HG02973 (cell line): ENCODE measurements at regions not wholly inside any gene's neighbourhood (a gene's known extent, or its start where the extent isn't known, plus 50 kb on each side); places are given as distances from the start of the nearest gene placed in this dataset.
"Not testable (repeated sequence)": the region's sequence is repeated elsewhere in the genome, so short reads cannot be mapped to it uniquely, and the experiment has no call there.

Experiments used
- ATAC-seq: cut with Tn5 transposase; IDR thresholded peaks from one replicate; pipeline ENCODE4 v1.9.1; 2021; ENCODE audit warnings: moderate library complexity; ENCODE audit not compliant: unreplicated experiment

- no peak for ATAC-seq
These were observed 302.2 kb downstream of the FOXL1 start for GRCh38 chr16:86880316-86881117.

GRCh38 chr16:86881118-86881510, 302.8 kb downstream of the FOXL1 start:
- ATAC-seq = no peak

DNA sequence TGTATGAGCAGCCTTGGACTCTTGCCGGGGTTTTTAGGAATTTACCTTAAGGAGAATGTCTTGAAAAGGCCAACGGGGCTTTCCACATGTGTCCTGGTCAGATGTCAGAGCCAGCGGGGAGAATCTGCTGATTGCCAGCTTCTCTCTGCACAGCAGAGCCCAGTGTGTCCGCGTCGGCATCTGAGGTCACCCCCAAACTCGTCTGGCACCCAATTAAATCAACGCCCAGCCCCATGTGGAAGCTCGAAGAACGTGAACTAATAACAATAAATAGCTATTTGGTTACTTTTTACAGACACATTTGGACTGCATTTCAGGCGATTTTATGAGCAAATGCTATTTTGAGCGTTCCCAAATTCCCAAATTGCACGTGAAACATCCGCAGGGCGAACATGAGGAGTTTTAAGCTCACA, 303.5 kb downstream of the FOXL1 start:
- no peak for ATAC-seq

DNA sequence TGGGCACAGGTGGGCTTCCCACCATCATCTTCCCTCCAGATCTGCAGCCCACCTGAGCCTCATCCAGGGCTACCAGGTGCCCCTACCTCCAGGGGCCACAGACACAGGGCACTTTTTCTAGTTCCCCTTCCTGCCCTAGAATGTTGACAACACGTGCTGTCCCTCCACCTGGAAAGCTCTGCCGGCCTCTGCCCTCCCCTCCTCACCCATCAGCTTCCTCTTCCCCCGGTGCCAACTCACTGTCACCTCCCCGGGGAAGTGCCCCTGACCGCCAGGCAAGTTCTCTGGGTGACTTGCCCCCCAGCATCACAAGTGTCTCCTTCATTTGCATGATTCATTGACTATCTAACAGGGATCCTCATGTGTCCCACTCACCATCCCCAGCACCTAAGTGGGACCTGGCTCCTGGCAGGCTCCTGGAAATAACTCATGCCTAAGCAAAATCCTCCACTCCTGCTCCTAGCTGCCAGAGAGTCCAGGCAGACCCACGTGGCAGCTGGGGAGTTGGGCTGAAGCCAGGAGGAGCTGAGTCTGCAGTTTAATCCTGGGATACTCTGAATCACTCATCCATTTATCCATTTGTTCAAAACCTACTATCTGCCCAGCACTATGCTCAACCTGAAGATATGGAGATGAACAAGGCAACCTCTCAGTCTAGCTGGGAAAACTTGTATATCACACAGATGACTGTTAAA, 304.4 kb downstream of the FOXL1 start:
- no peak for ATAC-seq

GRCh38 chr16:86883583-86884389, 305.4 kb downstream of the FOXL1 start:
- ATAC-seq = no peak

GRCh38 chr16:86884390-86884650, 306.0 kb downstream of the FOXL1 start:
- no peak for ATAC-seq

DNA sequence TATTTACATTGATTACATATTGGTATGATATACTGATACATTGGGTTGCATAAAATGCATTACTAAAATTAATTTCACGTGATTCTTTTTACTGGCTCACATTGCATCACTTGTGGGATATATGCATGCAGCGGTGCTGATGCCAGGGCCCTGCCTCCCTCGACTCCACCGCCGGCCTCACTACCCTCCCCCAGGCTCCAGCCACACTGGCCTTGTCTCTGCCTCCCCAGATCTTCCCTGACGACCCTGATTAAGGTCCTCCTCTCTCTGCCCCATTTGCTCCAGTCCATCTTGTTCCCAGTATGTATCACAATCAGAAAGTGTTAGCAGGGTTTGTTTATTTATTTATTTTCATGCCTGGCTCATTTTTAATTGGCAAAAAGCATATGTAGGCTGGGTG, 306.8 kb downstream of the FOXL1 start:
- no peak for ATAC-seq

DNA sequence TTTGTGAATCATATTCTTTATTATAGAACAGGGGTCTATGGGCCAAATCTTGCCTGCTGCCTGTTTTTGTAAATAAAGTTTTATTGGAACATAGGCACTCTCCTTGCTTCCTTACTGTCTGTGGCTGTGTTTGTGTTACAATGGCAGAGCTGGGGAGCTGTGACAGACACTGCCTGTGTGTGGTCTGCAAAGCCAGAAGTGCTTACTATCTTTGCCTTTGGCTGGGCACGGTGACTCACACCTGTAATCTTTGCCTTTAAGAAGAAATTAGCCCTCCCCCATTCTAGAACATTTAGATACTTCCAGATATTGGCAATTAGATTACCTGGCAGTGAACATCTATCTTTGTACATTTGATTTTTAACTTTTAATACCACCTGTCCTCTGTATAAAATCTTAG, 308.3 kb downstream of the FOXL1 start:
- no peak for ATAC-seq

- ATAC-seq = no peak
These were observed 309.1 kb downstream of the FOXL1 start for GRCh38 chr16:86887416-86887815.

- no peak for ATAC-seq
These were observed 310.1 kb downstream of the FOXL1 start for GRCh38 chr16:86888231-86889053.

DNA sequence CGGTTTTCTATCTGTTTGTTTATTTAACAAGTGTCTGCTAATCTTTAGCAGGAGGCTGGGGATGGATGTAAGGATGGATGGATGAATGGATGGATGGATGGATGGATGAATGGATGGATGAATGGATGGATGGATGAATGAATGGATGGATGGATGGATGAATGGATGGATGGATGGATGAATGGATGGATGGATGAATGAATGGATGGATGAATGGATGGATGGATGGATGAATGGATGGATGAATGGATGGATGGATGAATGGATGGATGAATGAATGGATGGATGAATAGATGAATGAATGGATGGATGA, 310.7 kb downstream of the FOXL1 start:
- ATAC-seq = not testable (repeated sequence)

- ATAC-seq = no peak
These were observed 311.6 kb downstream of the FOXL1 start for GRCh38 chr16:86889974-86890373.

GRCh38 chr16:86891121-86891520, 312.8 kb downstream of the FOXL1 start:
- no peak for ATAC-seq

GRCh38 chr16:86891631-86892030, 313.3 kb downstream of the FOXL1 start:
- ATAC-seq = no peak

DNA sequence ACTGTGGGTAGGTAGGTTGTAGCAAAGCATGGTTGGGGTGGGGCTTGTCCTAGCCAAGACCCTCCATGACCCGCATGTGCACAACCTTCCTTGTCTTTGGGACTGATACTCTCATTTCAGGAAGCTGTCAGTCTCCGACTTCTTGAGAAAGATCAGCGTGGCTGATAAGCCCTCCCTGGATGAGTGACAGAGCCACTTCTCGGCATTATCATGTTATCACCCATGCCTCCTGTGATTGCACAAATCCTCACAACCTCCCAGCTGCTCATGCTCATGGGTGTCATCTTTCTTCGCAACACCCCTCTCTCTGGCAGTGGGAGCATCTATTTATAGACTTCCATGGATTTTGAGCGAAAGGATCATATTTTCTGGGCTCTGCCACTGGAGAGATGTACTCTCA, 314.2 kb downstream of the FOXL1 start:
- ATAC-seq = no peak

DNA sequence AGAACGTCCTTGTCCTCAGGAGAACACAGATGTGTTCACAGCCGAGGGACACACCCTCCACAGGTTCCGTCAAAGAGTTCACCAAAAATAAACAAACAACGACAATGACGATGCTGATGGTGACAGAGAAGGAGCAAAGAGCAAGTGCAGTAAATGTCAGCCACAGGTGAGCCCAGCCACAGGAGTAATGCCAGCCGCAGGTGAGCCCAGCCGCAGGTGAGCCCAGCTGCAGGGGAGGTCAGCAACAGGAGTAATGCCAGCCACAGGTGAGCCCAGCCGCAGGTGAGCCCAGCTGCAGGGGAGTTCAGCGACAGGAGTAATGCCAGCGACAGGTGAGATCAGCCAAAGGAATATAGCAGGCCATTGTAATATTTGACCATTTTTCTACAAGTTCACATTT, 315.2 kb downstream of the FOXL1 start:
- no peak for ATAC-seq

GRCh38 chr16:86894029-86894567, 315.7 kb downstream of the FOXL1 start:
- ATAC-seq = no peak

GRCh38 chr16:86894925-86895324, 316.6 kb downstream of the FOXL1 start:
- no peak for ATAC-seq

- no peak for ATAC-seq
These were observed 317.3 kb downstream of the FOXL1 start for GRCh38 chr16:86895606-86896005.

DNA sequence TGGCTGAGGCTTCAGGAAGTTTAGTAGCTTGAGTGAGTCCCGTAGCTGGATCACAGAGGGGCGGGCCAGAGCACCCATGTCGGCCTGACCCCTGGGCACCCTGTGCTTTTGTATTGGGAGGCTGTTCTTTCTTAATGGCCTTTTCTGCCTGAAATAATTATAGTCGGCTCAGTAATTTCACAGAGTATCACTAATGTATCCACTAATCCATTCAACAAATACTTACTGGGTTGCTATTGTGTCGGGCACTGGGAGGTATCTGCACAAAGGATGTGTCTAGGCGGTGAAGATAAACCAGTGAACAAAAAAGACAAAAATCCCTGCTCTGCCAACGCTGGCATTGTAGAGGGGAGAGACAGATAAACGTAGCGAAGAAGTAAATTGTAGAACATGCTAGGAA, 318.6 kb downstream of the FOXL1 start:
- ATAC-seq = no peak

GRCh38 chr16:86897486-86897885, 319.1 kb downstream of the FOXL1 start:
- no peak for ATAC-seq
